ENCODE measurements at regions not wholly inside any gene's neighbourhood (a gene's known extent, or its start where the extent isn't known, plus 50 kb on each side); places are given as distances from the start of the nearest gene placed in this dataset.

DNA sequence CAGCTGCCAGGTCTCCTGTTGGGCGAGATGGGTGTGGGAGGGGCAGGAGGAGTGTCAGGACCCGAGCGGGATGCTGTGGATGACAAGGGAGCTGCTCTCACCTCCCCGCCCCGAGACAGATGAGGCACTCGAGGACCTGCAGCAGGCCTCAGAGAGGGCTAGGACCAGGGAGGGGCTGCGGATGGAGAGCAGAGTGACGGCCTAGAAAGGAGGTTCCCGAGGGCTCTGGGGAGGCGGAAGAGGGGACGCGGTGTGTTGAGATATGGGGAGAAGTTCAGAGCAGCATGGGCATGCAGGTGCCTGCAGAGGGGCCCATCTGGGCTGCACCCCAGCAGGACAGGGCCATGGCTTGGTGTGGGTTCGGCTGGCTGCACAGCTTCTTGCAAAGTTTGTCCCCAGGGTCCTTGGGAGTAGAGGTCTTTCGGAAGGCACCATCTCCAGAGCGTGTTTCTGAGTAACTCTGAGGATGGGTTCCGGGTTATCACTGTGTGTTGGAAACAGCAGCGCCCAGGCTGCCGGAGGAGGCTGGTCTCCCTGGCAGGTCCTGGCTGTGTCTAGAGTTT is 104.6 kb downstream of the PAX1 start:
- DNase-seq, result no peak

DNA sequence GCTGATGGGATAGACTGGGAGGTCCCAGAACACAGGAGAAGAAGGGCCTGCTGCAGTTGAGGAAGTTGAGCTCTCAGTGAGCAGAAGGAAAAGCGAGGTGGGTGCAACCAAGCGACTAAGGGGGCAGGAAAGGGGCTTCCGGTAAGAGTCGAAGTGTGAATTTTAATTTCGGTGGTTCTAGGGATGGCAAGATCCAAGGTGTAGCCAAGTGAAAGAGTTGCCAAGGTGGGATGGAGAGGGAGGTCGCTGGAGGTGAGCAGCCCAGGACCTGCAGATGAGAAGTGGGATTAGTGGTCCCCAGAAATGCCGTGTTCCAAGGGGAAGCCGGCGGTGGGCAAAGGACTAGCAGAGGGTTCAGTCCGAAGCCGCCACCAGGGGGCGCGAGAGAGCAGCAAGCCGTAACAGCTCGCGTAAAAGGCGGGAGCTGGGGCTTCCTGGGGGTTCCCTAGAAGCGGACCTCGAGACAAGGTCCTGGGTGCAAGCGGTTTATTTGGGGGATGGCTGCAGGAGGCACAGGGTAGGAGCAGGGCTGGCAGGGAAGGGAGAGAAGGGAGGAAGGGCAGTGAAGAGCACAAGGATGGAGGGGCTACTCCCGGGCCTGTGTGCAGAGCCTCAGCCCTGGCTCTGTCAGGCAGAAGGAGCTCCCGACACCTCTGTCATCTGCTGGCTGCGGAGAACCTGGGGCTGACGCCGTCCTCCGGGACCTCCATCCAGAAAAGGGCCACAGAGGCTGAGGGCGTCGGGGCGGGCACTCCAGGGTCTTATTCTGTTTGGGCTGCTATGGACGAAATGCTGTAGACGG is 103.6 kb downstream of the PAX1 start:
- no peak for DNase-seq

DNA sequence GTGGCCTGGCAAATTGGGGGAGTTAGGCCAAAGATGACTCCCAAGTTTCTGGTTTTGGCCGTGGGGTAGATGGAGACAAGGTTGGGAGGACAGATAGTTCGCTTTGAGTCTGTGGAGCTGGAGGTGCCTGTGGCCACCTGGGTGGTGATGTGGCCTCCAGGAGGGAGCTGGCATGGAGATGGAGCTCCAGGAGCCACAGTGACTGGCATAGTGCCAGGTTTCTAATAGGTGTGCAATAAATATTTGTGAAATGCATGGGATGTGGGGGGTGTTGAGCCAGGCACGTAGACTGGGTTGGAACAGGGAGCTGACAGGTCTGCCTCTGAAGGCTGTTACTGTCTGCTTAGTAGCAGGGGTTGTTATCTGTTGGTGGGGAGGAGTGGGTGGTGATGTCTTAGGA is 102.7 kb downstream of the PAX1 start:
- no peak for DNase-seq

DNA sequence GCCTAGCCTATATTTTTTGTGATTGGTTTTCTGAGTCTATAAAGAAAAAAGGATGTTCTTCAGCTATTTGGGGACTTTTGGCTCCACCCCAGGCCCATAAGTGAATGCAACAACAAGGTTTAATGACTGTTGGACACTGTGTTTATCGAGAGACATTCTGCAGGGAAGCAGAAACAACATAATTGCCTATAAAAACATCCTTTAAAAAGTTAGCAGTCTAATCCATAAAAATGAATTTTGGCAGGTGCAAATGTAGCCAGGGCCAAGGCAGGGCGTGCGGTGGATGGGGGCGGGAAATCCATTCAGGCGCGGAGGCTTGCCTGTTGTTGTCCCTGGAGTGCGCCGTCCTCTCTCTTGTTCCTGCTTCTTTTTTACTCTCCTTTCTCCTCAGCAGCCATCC is 99.3 kb downstream of the PAX1 start:
- DNase-seq, result no peak

DNA sequence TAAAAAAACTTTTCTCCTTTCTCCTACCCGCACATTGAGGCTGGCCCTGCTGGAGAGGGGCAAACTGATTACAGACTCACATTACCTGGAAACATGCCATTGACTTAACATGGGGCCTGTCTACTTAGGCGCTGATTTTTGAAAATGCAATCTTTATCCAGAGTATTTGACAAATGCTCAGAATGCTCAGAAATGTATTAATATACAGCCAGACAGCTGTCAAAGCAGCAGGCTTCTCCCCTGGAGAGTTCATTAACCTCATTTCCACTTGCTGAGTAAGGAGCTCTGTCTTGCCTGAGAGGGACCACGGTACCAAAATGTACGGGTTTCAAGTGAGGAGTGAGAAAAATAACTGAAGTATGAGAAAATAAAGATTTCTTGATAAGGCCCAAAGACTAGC is 95.7 kb downstream of the PAX1 start:
- DNase-seq, result no peak

DNA sequence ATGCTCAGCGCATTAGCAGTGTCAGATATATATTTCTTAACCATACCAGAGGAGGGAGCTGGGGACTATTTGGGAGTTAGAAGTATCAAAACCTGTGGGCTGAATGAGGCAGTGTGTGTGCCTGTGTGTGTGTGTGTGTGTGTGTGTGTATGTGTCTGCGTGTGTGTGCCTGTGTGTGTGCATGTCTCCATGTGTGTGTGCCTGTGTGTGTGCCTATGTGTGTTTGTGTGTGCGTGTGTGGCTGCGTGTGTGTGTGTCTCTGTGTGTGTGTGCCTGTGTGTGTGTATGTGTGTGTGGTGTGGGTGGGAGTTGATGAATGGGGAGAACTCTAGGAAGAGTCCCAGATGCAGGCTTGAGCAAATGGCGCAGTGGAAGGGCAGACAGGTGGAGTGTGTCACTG is 92.9 kb downstream of the PAX1 start:
- no peak for DNase-seq

DNA sequence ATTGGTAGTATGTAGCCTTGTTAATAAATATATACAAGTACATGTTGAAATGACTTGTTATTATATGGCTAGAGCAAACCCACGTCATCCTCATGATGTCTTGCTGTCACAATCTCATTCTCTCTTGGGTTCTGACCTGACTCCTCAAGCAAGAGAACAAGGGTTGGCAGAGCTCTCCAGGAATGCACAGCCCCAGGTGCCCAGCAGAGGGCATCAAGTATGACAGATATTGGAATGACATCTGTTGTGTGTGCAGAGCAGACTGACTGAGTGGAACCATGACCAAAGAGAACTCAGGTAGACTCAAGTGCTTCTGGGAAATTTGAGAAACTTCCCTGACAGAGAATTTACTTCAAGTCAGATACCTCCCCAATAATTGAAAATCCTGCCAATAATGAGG is 90.6 kb downstream of the PAX1 start:
- no peak for DNase-seq

DNA sequence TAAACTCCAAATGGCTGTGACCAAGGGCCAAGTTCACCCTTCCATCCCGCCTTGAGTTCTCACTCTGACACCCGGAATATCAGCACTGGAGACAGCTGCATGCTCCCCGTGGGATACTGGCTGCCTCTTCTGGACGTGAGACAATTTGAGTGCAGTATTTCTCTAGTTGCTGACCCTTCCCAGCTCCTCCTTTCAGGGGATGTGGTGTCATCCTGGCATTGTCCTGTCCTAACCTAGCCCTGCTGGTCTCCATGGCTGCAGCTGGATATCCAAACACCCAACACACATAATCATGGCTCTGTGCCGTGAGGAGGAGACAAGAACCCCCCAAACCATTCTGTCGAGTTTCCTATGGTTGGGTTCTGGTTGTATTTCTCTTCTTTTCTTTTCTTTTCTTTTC is 82.6 kb downstream of the PAX1 start:
- no peak for DNase-seq

DNA sequence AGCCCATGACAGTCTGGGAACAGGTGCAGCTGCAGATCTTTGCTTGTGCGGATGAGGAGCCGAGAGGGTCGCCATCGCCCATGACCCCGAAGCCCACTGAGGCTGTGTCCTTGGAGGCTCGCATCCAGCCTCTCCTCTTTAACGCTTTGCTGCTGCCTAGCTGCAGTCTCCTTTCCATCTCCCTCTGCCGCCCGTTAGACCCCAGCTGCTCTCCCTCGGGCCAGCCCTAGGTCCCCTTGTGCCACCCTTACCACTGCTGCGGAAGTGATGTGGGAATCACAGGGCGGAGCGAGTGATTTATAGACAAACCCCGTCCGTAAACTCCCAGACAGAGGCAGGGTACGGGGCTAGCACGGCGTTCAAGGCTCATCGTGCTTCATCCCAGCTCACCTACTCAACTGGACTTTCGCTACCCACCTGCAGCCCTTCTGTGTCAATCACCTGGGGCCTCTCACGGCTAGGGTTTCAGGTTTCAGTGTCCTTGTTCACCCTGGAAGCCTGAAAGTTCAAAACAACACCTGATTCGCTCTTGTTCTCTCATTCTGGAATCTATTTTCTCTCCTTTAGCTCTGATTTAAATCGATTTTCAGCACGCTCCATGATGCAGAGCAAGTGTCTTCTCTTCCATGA is 76.1 kb downstream of the PAX1 start:
- no peak for DNase-seq

DNA sequence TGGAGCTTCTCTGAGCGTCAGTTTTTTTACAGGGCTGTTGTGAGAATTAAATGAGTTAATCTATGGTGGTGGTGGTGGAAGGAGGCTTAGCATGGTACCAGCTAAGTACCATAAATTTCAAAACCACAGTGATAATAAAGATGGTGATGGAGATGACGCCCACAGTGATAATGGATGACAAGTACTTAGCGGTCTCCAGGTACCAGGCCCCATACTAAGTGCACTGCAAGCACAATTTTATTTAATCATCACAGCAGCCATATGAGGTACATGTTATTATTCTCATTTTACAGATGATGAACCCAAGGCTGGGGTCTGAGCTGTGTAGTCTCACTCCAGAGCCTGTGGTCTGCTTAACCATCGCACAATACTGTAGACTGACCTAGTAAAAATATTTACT is 75.1 kb downstream of the PAX1 start:
- no peak for DNase-seq
